Ramos (cell line): ENCODE measurements at regions not wholly inside any gene's neighbourhood (a gene's known extent, or its start where the extent isn't known, plus 50 kb on each side); places are given as distances from the start of the nearest gene placed in this dataset.

Experiments used
- in situ Hi-C: fragments of 300-500 bp; cut with MboI; formaldehyde crosslinking; loops from one replicate; pipeline ENCODE4 v1.14.3; 2022; ENCODE audit warnings: low sequenced_read_pairs; ENCODE audit not compliant: unreplicated experiment

- in situ Hi-C loops, result no loop called here
Measured at GRCh38 chr17:77563439-77564102, 394.9 kb upstream of the TNRC6C start.

GRCh38 chr17:77564278-77564920, 394.1 kb upstream of the TNRC6C start:
- in situ Hi-C loops, result no loop called here

- in situ Hi-C loops, result no loop called here
Measured at GRCh38 chr17:77565166-77565565, 393.3 kb upstream of the TNRC6C start.

DNA sequence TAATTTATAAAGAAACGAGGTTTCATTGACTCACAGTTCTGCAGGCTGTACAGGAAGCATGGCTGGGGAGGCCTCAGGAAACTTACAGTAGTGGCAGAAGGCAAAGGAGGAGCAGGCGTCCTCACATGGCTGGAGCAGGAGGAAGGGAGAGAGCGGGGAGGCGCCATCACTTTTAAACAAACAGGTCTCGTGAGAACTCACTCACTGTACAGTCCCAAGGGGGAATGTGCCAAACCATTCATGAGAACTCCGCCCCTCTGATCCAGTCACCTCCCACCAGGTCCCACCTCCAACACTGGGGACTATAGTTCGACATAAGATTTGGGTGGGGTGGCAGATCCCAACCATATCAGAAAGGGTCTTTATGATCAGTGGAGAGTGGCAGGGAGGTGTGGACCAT, 392.4 kb upstream of the TNRC6C start:
- in situ Hi-C loops, result no loop called here

DNA sequence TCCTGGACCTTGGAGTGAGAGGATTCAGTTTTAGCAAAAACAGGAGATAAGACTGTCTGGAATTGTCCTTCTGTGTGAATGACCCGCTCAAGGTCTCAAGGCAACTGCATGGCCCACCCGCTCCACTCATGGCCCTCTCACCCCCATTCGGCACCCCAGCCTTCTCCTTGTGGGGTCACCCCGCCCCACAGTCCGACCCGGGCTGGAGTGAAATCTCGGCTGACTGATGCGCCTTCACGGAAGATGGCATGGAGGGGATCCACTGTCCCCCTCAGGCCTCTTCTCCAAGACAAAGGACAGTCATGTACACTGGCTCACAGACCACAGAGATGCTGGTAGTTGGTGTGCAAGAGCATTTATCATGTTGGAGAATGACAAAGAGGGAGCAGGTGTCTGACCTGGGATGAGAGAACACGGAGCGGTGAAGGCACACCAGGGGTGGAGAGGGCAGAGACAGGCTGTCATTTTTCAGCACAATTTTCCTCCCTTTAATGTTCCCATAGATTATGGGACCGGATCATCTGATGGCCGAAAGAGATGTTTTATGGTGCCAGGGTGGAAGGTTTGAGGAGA, 391.9 kb upstream of the TNRC6C start:
- in situ Hi-C loops, result no loop called here

DNA sequence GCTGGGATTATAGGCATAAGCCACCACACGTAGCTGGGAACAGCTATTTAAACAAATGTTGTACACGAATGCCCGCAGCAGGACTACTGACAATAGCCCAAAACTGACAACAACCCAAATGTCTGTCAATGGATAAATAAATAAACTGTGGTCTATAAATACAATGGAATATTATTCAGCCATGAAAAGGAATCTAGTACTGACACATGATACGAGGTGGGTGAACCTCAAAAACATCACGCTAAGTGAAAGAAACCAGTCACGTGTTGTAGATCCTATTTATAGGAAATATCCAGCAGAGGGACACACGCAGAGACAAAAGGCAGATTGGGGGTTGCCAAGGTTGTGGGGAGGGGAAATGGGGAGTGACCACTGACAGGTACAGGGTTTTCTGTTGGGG, 390.0 kb upstream of the TNRC6C start:
- in situ Hi-C loops, result no loop called here

- in situ Hi-C loops, result no loop called here
Measured at GRCh38 chr17:77569846-77570564, 388.5 kb upstream of the TNRC6C start.

- in situ Hi-C loops, result no loop called here
Measured at GRCh38 chr17:77570565-77570898, 388.0 kb upstream of the TNRC6C start.

GRCh38 chr17:77571155-77571981, 387.1 kb upstream of the TNRC6C start:
- in situ Hi-C loops, result no loop called here

DNA sequence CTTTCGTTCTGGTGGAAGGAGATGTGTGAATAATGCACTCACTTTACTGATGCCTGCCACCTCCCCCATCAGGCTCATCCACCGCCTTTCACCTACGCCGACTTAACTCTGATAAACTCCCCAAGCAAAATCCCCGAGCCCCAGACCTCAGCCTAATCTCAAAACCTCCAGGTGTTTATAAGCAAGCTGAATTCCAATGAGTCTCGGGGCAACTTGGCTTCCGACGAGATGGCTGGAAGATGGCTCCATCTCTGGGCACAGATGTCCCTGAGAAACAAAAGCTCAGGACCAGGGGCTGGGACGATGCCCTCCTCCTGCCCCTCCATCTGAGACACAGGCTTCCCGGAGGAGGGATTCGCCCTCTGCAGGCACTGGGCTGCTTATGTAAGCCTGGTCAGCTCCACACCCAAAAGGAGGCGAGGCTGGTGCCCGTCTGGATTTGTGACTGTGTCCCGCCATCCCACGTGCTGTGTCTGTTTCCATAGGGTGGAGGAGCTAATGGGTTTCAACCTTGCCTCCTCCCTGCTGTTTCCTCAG, 386.4 kb upstream of the TNRC6C start:
- in situ Hi-C loops, result no loop called here

DNA sequence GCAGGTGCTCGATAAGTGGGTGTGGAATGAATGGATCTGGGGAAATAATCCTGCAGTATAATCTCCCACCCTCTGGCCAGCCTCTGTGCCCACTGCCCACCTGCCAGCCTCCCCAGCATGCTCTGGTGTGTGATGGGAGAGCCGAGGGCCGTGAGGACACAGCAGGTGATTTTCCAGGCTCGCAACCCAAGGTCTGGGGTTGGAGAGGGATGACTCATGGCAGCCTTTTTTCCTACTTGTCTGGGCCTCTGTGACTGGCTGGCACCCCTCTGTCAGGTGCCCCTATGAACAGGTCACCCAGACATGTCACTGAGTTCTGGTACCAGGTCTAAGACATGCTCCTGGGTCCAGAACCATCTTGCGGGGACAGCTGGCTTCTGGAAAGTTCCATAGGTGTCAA, 385.7 kb upstream of the TNRC6C start:
- in situ Hi-C loops, result no loop called here

- in situ Hi-C loops, result no loop called here
Measured at GRCh38 chr17:77577491-77577890, 381.0 kb upstream of the TNRC6C start.

DNA sequence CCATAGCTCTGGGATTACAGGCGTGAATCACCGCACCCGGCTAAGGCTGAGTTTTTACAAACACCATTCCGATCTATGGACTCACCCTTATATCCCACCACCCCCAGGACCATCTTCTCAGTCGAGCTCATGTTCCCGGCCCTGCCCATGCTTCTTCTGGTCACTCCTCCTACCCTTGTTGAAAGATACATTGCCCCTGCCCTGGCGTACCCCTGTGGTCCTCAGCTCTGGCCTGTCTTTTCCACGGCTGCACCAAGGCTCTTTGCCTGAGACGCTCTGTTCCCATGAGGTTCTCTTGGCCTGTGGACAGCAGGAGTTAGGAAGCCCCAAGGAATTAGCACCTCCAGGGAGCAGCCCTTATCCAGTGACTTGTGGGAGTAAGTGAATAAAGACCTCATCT, 379.4 kb upstream of the TNRC6C start:
- in situ Hi-C loops, result no loop called here

GRCh38 chr17:77579682-77580081, 378.8 kb upstream of the TNRC6C start:
- in situ Hi-C loops, result no loop called here

- in situ Hi-C loops, result no loop called here
Measured at GRCh38 chr17:77580531-77581270, 377.8 kb upstream of the TNRC6C start.

GRCh38 chr17:77581480-77581879, 377.0 kb upstream of the TNRC6C start:
- in situ Hi-C loops, result no loop called here

DNA sequence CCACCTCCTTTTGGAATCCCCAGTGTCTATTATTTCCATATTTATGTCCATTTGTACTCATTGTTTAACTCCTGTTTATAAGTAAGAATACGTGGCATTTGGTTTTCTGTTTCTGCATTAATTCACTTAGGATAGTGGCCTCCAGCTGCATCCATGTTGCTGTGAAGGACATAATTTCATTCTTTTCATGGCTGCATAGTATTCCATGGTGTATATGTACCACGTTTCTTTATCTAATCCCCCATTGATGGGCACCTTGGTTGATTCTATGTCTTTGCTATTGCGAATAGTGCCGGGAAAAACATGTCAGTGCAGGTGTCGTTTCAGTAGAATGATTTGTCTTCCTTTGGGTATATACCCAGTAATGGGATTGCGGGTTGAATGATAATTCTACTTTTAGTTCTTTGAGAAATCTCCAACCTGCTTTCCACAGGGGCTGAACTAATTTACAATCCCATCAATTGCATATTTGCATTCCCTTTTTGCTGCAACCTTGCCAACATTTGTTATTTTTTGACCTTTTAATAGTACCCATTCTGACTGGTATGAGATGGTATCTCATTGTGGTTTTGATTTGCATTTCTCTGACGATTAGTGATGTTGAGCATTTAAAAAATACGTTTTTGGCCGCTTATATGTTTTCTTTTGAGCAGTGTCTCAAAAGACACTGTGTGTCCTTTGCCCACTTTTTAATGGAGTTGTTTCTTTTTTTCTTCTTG, 373.2 kb upstream of the TNRC6C start:
- in situ Hi-C loops, result no loop called here

- in situ Hi-C loops, result no loop called here
Measured at GRCh38 chr17:77590951-77591735, 367.4 kb upstream of the TNRC6C start.
